ENCODE measurements at regions not wholly inside any gene's neighbourhood (a gene's known extent, or its start where the extent isn't known, plus 50 kb on each side); places are given as distances from the start of the nearest gene placed in this dataset.

DNA sequence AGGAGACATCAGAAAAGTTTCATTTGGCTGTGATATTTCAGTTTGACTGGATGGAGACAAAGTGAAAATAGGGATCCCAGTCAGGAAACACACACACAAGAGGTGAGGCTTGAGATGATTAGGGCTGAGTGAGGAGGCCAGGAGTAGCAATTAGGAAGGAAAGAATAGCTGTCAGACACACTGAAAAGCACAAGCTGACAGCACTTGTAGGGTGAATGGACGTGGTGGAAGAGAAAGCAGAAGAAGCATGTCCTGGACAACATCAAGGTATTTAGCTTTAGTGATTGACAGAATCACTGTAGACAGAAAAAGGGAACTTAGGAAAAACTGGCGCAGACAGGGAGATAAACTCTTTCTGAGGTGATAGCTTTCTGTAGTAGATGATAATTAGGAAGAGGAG is 347.7 kb downstream of the TGFB2 start:
- no peak for DNase-seq (ENCODE audit: low spot score)
- TF ChIP-seq, protein P1, sequence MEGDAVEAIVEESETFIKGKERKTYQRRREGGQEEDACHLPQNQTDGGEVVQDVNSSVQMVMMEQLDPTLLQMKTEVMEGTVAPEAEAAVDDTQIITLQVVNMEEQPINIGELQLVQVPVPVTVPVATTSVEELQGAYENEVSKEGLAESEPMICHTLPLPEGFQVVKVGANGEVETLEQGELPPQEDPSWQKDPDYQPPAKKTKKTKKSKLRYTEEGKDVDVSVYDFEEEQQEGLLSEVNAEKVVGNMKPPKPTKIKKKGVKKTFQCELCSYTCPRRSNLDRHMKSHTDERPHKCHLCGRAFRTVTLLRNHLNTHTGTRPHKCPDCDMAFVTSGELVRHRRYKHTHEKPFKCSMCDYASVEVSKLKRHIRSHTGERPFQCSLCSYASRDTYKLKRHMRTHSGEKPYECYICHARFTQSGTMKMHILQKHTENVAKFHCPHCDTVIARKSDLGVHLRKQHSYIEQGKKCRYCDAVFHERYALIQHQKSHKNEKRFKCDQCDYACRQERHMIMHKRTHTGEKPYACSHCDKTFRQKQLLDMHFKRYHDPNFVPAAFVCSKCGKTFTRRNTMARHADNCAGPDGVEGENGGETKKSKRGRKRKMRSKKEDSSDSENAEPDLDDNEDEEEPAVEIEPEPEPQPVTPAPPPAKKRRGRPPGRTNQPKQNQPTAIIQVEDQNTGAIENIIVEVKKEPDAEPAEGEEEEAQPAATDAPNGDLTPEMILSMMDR (IDR thresholded peaks at IDR 0.05; ENCODE audit: extremely low read depth, missing control alignments) = no peak

DNA sequence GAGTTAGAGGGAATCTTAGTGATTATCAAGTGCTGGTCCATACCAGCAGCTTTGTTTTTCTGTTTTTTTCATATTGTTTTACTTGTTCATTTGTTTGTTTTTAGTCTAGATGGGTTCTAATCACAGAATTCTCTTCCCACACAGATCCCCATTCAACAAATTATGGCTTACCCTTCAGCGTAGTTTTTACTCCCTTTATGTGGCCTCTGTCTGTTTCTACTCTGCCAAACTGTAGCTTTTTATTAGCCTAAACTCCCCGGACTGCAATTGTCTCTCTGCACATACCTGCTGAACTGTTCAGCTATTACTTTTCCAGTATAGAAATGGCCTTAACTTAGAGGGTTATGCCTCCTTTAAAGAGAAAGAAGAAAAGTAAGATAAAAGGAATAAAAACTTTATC is 348.5 kb downstream of the TGFB2 start:
- TF ChIP-seq, protein P1 (IDR thresholded peaks at IDR 0.05; ENCODE audit: extremely low read depth, missing control alignments) = no peak
- DNase-seq (ENCODE audit: low spot score) = no peak

DNA sequence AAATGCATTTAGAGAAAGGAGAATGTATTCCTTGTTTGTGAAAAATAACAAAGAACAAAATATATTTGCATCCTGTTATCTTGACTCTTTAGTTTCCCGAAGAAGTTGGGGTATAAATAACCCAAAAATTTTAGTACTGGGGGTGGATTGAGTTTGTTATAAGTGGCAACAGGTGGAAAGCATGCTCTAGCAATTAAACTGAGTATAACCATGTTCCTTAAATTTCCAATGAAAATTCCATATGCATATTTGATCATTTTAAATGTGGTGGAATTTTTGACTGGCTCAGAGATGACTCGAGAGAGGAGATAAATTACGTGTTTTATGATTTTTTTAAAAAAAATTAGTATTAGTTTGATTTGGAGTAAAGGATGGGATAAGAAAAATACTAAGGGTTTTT is 348.9 kb downstream of the TGFB2 start:
- no peak for DNase-seq (ENCODE audit: low spot score)
- TF ChIP-seq, protein P1 (IDR thresholded peaks at IDR 0.05; ENCODE audit: extremely low read depth, missing control alignments) = no peak

DNA sequence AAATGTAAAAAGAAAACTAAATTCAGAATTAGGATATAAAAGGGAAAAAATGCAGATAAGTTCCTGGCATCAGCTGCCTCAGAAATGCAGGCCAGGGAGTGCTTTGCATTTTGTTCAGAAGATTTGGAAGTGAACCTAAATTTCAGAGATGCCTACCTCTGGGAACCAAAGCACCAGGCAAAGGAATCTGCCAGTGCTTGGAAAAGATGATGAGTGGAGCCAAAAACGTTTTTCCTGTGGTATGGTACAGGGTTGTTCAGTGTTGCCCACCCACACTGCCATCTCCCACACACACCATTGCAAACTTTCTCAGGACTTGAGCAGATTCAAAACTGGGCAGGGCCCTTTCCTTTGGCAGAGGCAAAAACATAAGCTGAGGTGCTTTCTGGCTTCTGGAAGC is 349.5 kb downstream of the TGFB2 start:
- DNase-seq (ENCODE audit: low spot score) = no peak
- TF ChIP-seq, protein P1 (IDR thresholded peaks at IDR 0.05; ENCODE audit: extremely low read depth, missing control alignments) = no peak

DNA sequence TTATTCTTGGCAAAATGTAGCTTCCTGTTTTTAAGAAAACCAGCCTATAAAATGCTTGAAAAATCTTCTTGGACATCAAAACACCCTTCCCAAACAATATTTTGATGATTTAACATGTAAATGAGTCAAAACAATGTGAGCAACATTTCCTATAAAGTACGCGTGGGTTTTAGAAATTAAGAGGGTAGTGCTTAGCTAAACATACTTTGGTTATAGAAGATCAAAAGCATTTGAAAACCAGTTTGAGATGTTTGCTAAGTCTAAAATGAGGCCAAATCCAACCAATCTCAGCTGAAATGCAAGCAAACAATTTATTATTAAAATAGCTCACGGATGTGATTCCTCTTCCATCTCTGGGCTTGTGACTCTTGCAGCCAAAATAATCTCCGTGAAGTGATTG is 350.4 kb downstream of the TGFB2 start:
- no peak for DNase-seq (ENCODE audit: low spot score)
- TF ChIP-seq, protein P1 (IDR thresholded peaks at IDR 0.05; ENCODE audit: extremely low read depth, missing control alignments) = no peak

DNA sequence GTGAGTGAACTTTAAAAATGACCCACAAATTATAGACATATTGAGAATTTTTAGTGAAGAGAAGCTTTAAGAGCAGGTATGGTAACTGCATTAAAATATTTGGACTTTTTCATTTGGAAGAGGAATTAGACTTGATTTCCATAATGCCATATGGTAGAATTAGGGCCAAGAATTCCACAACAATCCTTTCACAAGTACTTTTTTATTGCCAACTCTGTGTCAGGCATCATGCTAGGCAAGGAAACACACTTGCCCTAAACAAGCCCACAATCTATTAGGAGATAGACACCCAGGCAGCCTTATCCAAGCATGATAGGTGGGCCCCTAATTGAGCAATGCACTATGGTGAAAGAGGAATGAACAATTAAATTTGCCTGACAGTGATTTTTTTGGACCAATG is 353.0 kb downstream of the TGFB2 start:
- no peak for DNase-seq (ENCODE audit: low spot score)
- TF ChIP-seq, protein P1 (IDR thresholded peaks at IDR 0.05; ENCODE audit: extremely low read depth, missing control alignments) = no peak

DNA sequence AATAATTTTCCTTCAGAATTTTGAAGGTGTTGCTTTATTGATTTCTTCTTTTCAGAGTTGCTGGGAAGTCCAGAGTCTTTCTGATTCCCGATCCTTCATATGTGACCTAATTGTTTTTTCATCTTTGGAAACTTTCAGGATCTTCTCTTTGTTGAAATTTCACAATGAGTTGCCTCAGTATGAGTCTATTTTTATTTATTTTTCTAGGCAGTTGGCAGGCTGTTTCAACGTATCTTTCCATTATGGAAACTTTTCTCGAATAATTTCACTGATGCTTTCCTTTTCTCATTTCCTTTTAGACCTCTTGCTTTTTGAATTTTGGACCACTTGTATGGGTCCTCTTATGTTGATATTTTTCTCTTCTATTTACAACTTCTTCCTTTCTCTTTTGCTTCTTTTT is 354.3 kb downstream of the TGFB2 start:
- TF ChIP-seq, protein P1 (IDR thresholded peaks at IDR 0.05; ENCODE audit: extremely low read depth, missing control alignments) = no peak
- DNase-seq (ENCODE audit: low spot score) = no peak

Measured in GM20000 (cell line).